DOHH2 (cell line): ENCODE measurements at regions not wholly inside any gene's neighbourhood (a gene's known extent, or its start where the extent isn't known, plus 50 kb on each side); places are given as distances from the start of the nearest gene placed in this dataset.

Experiments
- CTCF ChIP-seq: fragments of 200-600 bp; sonication (generic); IDR thresholded peaks from one replicate; pipeline ENCODE4 v1.5.1; 2014; ENCODE audit warnings: antibody characterized with exemption, mild to moderate bottlenecking, low read depth, low read length; ENCODE audit not compliant: poor library complexity, severe bottlenecking
- EZH2phosphoT487 ChIP-seq: fragments of 200-600 bp; sonication (generic); IDR thresholded peaks from 2 replicates; pipeline ENCODE4 v1.6.1; 2017; ENCODE audit warnings: borderline replicate concordance, mild to moderate bottlenecking, antibody characterized with exemption, low read length, moderate library complexity, mixed read lengths

GRCh38 chr7:131046246-131046645 lies 281.4 kb upstream of the MKLN1 start:
- TF ChIP-seq CTCF (no peak), EZH2phosphoT487 (no peak)
